ENCODE measurements at regions not wholly inside any gene's neighbourhood (a gene's known extent, or its start where the extent isn't known, plus 50 kb on each side); places are given as distances from the start of the nearest gene placed in this dataset.

- no peak for ATAC-seq (replicated peaks in 6 of 8)
- no peak overlapping the region for H3K4me3 ChIP-seq
- in situ Hi-C loops (cut with MboI; ENCODE audit: low pct_unique_long_range_greater_than_20kb in 2 of 9, low sequenced_read_pairs in 9 of 9, unreplicated experiment in 9 of 9), result no loop called here
Measured at GRCh38 chr7:114755856-114756255, 166.0 kb upstream of the MDFIC start.

GRCh38 chr7:114758661-114759227 lies 163.2 kb upstream of the MDFIC start:
- no peak for ATAC-seq (replicated peaks in 6 of 8)
- in situ Hi-C loops (cut with MboI; ENCODE audit: low pct_unique_long_range_greater_than_20kb in 2 of 9, low sequenced_read_pairs in 9 of 9, unreplicated experiment in 9 of 9), result no loop called here
- Histone ChIP-seq H3K27ac (no peak overlapping the region), H3K4me1 (replicated peaks in 1 of 2) (peaks cover 0 to 2% of the 10 kb centered on the region in 2 donors), H3K4me3 (no peak overlapping the region)
- WGBS, 10 experiments, result 59 to 100% (median 84%) methylated on average over 1 to 4 of the region's 4 CpGs; no CpG with 5 or more reads in 1 of the 10 experiments

More at GRCh38 chr7:114755856-114756255, 166.0 kb upstream of the MDFIC start:
- Histone ChIP-seq H3K4me1 (replicated peaks in 1 of 2) (peaks cover 0 to 2% of the 10 kb centered on the region in 2 donors), H3K27ac (no peak overlapping the region)
- WGBS, 10 experiments, result 77 to 100% (median 84%) methylated on average over 2 to 4 of the region's 4 CpGs

- Histone ChIP-seq H3K4me1 (replicated peaks in 1 of 2) (peaks cover 0 to 2% of the 10 kb centered on the region in 2 donors), H3K27ac (no peak overlapping the region), H3K4me3 (no peak overlapping the region)
- ATAC-seq (replicated peaks in 6 of 8), result peak in 3 of 8 experiments; percentile 45 to 97 (median 97)
- in situ Hi-C loops (cut with MboI; ENCODE audit: low pct_unique_long_range_greater_than_20kb in 2 of 9, low sequenced_read_pairs in 9 of 9, unreplicated experiment in 9 of 9), result no loop called here
- WGBS, 10 experiments, result 23 to 100% (median 67%) methylated on average over 1 to 2 of the region's 2 CpGs; no CpG with 5 or more reads in 3 of the 10 experiments
Measured at GRCh38 chr7:114759347-114760062, 162.4 kb upstream of the MDFIC start.

- Histone ChIP-seq H3K4me3 (no peak overlapping the region), H3K4me1 (replicated peaks in 1 of 2) (peaks cover 0 to 5% of the 10 kb centered on the region in 2 donors), H3K27ac (no peak overlapping the region)
- in situ Hi-C loops (cut with MboI; ENCODE audit: low pct_unique_long_range_greater_than_20kb in 2 of 9, low sequenced_read_pairs in 9 of 9, unreplicated experiment in 9 of 9), result no loop called here
- ATAC-seq (replicated peaks in 6 of 8), result no peak
- 44 to 100% (median 90%) methylated on average over 1 to 2 of the region's 2 CpGs; no CpG with 5 or more reads in 3 of the 10 experiments for WGBS, 10 experiments
Measured at GRCh38 chr7:114760477-114760876, 161.4 kb upstream of the MDFIC start.

- no peak overlapping the region for H3K27ac ChIP-seq
- no peak for ATAC-seq (replicated peaks in 6 of 8)
- peaks cover 0 to 10% of the 10 kb centered on the region in 2 donors for H3K4me1 ChIP-seq (replicated peaks in 1 of 2)
- in situ Hi-C loops (cut with MboI; ENCODE audit: low pct_unique_long_range_greater_than_20kb in 2 of 9, low sequenced_read_pairs in 9 of 9, unreplicated experiment in 9 of 9), result no loop called here
- 86 to 100% (median 94%) methylated on average over 1 to 2 of the region's 2 CpGs; no CpG with 5 or more reads in 1 of the 10 experiments for WGBS, 10 experiments
- H3K4me3 ChIP-seq, result no peak overlapping the region
Measured at GRCh38 chr7:114761973-114762372, 159.9 kb upstream of the MDFIC start.

GRCh38 chr7:114765331-114766040 lies 156.4 kb upstream of the MDFIC start:
- no peak for ATAC-seq (replicated peaks in 6 of 8)
- WGBS, 10 experiments, result 0 to 89% (median 60%) methylated on average over 1 to 2 of the region's 2 CpGs; no CpG with 5 or more reads in 4 of the 10 experiments
- in situ Hi-C loops (cut with MboI; ENCODE audit: low pct_unique_long_range_greater_than_20kb in 2 of 9, low sequenced_read_pairs in 9 of 9, unreplicated experiment in 9 of 9), result no loop called here

GRCh38 chr7:114766041-114766356 lies 155.9 kb upstream of the MDFIC start:
- peak in 5 of 8 experiments; percentile 53 to 95 (median 91) for ATAC-seq (replicated peaks in 6 of 8)
- H3K4me1 ChIP-seq (replicated peaks in 1 of 2), result peaks cover 0 to 10% of the 10 kb centered on the region in 2 donors
- WGBS, 10 experiments, result 62 to 100% (median 80%) methylated on average over 1 to 5 of the region's 5 CpGs; no CpG with 5 or more reads in 3 of the 10 experiments
- H3K4me3 ChIP-seq, result no peak overlapping the region
- in situ Hi-C loops (cut with MboI; ENCODE audit: low pct_unique_long_range_greater_than_20kb in 2 of 9, low sequenced_read_pairs in 9 of 9, unreplicated experiment in 9 of 9), result no loop called here
- no peak overlapping the region for H3K27ac ChIP-seq

More at GRCh38 chr7:114765331-114766040, 156.4 kb upstream of the MDFIC start:
- Histone ChIP-seq H3K4me3 (no peak overlapping the region), H3K27ac (no peak overlapping the region), H3K4me1 (replicated peaks in 1 of 2) (peaks cover 0 to 10% of the 10 kb centered on the region in 2 donors)

GRCh38 chr7:114777288-114777687 lies 144.6 kb upstream of the MDFIC start:
- in situ Hi-C loops (cut with MboI; ENCODE audit: low pct_unique_long_range_greater_than_20kb in 2 of 9, low sequenced_read_pairs in 9 of 9, unreplicated experiment in 9 of 9), result no loop called here
- no peaks in the 10 kb centered on the region for H3K4me1 ChIP-seq (replicated peaks in 1 of 2)
- H3K27ac ChIP-seq, result no peak overlapping the region
- H3K4me3 ChIP-seq, result no peak overlapping the region
- 71 to 100% (median 98%) methylated on average over 1 of the region's 1 CpG for WGBS, 10 experiments
- ATAC-seq (replicated peaks in 6 of 8), result no peak

GRCh38 chr7:114783508-114783907 lies 138.4 kb upstream of the MDFIC start:
- in situ Hi-C loops (cut with MboI; ENCODE audit: low pct_unique_long_range_greater_than_20kb in 2 of 9, low sequenced_read_pairs in 9 of 9, unreplicated experiment in 9 of 9), result no loop called here
- Histone ChIP-seq H3K4me1 (replicated peaks in 1 of 2) (no peaks in the 10 kb centered on the region), H3K4me3 (no peak overlapping the region), H3K27ac (no peak overlapping the region)
- no peak for ATAC-seq (replicated peaks in 6 of 8)
- WGBS, 10 experiments, result 90 to 100% (median 100%) methylated on average over 1 to 4 of the region's 4 CpGs; no CpG with 5 or more reads in 3 of the 10 experiments

- H3K4me3 ChIP-seq, result no peak overlapping the region
- 65 to 93% (median 83%) methylated on average over 1 to 4 of the region's 4 CpGs; no CpG with 5 or more reads in 1 of the 10 experiments for WGBS, 10 experiments
- no peak overlapping the region for H3K27ac ChIP-seq
- in situ Hi-C loops (cut with MboI; ENCODE audit: low pct_unique_long_range_greater_than_20kb in 2 of 9, low sequenced_read_pairs in 9 of 9, unreplicated experiment in 9 of 9), result no loop called here
- no peak for ATAC-seq (replicated peaks in 6 of 8)
- no peaks in the 10 kb centered on the region for H3K4me1 ChIP-seq (replicated peaks in 1 of 2)
Measured at GRCh38 chr7:114784177-114784576, 137.7 kb upstream of the MDFIC start.

GRCh38 chr7:114784746-114785145 lies 137.1 kb upstream of the MDFIC start:
- WGBS, 10 experiments, result 10 to 80% (median 67%) methylated on average over 1 of the region's 1 CpG; no CpG with 5 or more reads in 2 of the 10 experiments
- Histone ChIP-seq H3K27ac (no peak overlapping the region), H3K4me3 (no peak overlapping the region), H3K4me1 (replicated peaks in 1 of 2) (no peaks in the 10 kb centered on the region)
- ATAC-seq (replicated peaks in 6 of 8), result no peak
- in situ Hi-C loops (cut with MboI; ENCODE audit: low pct_unique_long_range_greater_than_20kb in 2 of 9, low sequenced_read_pairs in 9 of 9, unreplicated experiment in 9 of 9), result no loop called here

GRCh38 chr7:114785496-114785895 lies 136.4 kb upstream of the MDFIC start:
- WGBS, 10 experiments, result 0 to 86% (median 58%) methylated on average over 1 to 3 of the region's 3 CpGs; no CpG with 5 or more reads in 1 of the 10 experiments
- in situ Hi-C loops (cut with MboI; ENCODE audit: low pct_unique_long_range_greater_than_20kb in 2 of 9, low sequenced_read_pairs in 9 of 9, unreplicated experiment in 9 of 9), result no loop called here
- ATAC-seq (replicated peaks in 6 of 8), result no peak

GRCh38 chr7:114786455-114786854 lies 135.4 kb upstream of the MDFIC start:
- no peaks in the 10 kb centered on the region for H3K4me1 ChIP-seq (replicated peaks in 1 of 2)
- in situ Hi-C loops (cut with MboI; ENCODE audit: low pct_unique_long_range_greater_than_20kb in 2 of 9, low sequenced_read_pairs in 9 of 9, unreplicated experiment in 9 of 9), result no loop called here
- no peak overlapping the region for H3K27ac ChIP-seq
- WGBS, 10 experiments, result 40 to 100% (median 82%) methylated on average over 1 to 7 of the region's 7 CpGs
- H3K4me3 ChIP-seq, result no peak overlapping the region
- no peak for ATAC-seq (replicated peaks in 6 of 8)

More at GRCh38 chr7:114785496-114785895, 136.4 kb upstream of the MDFIC start:
- no peak overlapping the region for H3K4me3 ChIP-seq
- no peaks in the 10 kb centered on the region for H3K4me1 ChIP-seq (replicated peaks in 1 of 2)
- H3K27ac ChIP-seq, result no peak overlapping the region
